WTC11 (cell line): ENCODE measurements at regions not wholly inside any gene's neighbourhood (a gene's known extent, or its start where the extent isn't known, plus 50 kb on each side); places are given as distances from the start of the nearest gene placed in this dataset.

Experiments
- CBFB ChIP-seq: sonication (generic); formaldehyde crosslinking; IDR thresholded peaks from 2 replicates; pipeline ENCODE4 v1.8.1; 2022; ENCODE audit warnings: mild to moderate bottlenecking, low read depth, missing genetic modification reagents
- ELF4 ChIP-seq: sonication (generic); formaldehyde crosslinking; IDR thresholded peaks from 2 replicates; pipeline ENCODE4 v1.8.1; 2022; ENCODE audit warnings: low read depth, mild to moderate bottlenecking, moderate library complexity, missing genetic modification reagents
- ETV6 ChIP-seq: sonication (generic); formaldehyde crosslinking; IDR thresholded peaks from 2 replicates; pipeline ENCODE4 v1.8.1; 2022; ENCODE audit warnings: mild to moderate bottlenecking, missing genetic modification reagents
- FOXK1 ChIP-seq: sonication (generic); formaldehyde crosslinking; IDR thresholded peaks from 2 replicates; pipeline ENCODE4 v1.8.0; 2022; ENCODE audit warnings: mild to moderate bottlenecking, moderate library complexity, missing genetic modification reagents
- FOXP1 ChIP-seq: sonication (generic); formaldehyde crosslinking; IDR thresholded peaks from 2 replicates; pipeline ENCODE4 v1.8.0; 2022; ENCODE audit warnings: missing genetic modification reagents, mild to moderate bottlenecking, moderate library complexity, borderline replicate concordance
- NFYB ChIP-seq: sonication (generic); formaldehyde crosslinking; conservative IDR thresholded peaks from 2 replicates; pipeline ENCODE4 v1.8.0; 2022; ENCODE audit warnings: low read depth, missing genetic modification reagents
- TF ChIP-seq, protein P1 (sequence below): sonication (generic); formaldehyde crosslinking; conservative IDR thresholded peaks from 2 replicates; pipeline ENCODE4 v1.8.1; 2022; ENCODE audit warnings: mild to moderate bottlenecking, missing genetic modification reagents
- TF ChIP-seq, protein P2 (sequence below): fragments of 200-600 bp; IDR thresholded peaks from 2 replicates; pipeline ENCODE4 v1.8.0; 2022; ENCODE audit warnings: antibody characterized with exemption
- TF ChIP-seq, protein P3 (sequence below): fragments of 250-450 bp; sonication (Bioruptor Pico); IDR thresholded peaks from 2 replicates; pipeline ENCODE4 v1.9.0; 2021; ENCODE audit warnings: moderate library complexity, mild to moderate bottlenecking, inconsistent platforms, borderline replicate concordance
- TF ChIP-seq, protein P4 (sequence below): sonication (generic); formaldehyde crosslinking; IDR thresholded peaks from 2 replicates; pipeline ENCODE4 v1.8.0; 2023; ENCODE audit warnings: missing genetic modification reagents

DNA sequence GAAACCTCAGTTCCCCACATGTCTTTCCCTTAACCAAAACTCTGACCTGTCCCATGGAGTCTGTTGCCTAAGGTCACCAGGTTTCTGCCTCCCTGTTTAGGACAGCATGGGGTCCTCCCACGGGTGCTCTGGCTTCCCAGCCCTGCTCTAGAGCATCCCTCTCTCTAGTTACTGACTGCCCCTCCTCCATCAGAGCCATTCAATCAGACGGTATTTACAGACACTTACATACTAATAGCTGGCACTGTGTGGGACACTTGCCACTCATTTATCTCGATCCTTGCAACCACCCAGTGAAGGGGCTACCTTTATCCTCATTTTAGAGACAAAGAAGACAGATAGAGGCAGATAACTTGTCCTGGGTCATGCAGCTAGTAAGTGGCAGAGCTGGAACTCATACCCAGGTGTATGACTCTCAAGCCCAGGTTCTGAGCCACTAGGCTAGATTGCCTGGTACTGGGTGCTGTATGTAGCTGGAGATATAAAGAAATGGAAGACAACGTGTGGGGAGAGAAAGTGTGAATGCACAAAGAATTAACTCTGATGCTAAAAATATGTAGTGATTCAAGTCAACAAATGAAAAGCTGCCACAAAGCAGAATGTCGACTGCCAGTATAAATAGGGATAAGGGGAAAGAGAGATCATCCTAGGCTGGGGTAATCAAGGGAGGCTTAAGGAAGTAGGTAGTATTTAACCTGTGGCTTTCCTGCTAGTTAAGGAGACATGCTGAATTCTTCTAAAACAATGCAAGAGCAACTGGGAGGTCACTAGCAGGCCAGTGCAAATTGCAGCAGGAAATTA, 52.5 kb upstream of the PDE8B start:
- TF ChIP-seq CBFB (CRISPR knock-in tag) (no peak), NFYB (CRISPR knock-in tag) (no peak), FOXP1 (CRISPR knock-in tag) (no peak), ELF4 (no peak), FOXK1 (no peak), ETV6 (no peak)
- TF ChIP-seq, protein P1, sequence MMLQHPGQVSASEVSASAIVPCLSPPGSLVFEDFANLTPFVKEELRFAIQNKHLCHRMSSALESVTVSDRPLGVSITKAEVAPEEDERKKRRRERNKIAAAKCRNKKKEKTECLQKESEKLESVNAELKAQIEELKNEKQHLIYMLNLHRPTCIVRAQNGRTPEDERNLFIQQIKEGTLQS (CRISPR knock-in tag): no peak
- TF ChIP-seq, protein P2, sequence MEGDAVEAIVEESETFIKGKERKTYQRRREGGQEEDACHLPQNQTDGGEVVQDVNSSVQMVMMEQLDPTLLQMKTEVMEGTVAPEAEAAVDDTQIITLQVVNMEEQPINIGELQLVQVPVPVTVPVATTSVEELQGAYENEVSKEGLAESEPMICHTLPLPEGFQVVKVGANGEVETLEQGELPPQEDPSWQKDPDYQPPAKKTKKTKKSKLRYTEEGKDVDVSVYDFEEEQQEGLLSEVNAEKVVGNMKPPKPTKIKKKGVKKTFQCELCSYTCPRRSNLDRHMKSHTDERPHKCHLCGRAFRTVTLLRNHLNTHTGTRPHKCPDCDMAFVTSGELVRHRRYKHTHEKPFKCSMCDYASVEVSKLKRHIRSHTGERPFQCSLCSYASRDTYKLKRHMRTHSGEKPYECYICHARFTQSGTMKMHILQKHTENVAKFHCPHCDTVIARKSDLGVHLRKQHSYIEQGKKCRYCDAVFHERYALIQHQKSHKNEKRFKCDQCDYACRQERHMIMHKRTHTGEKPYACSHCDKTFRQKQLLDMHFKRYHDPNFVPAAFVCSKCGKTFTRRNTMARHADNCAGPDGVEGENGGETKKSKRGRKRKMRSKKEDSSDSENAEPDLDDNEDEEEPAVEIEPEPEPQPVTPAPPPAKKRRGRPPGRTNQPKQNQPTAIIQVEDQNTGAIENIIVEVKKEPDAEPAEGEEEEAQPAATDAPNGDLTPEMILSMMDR: no peak
- TF ChIP-seq, protein P3, sequence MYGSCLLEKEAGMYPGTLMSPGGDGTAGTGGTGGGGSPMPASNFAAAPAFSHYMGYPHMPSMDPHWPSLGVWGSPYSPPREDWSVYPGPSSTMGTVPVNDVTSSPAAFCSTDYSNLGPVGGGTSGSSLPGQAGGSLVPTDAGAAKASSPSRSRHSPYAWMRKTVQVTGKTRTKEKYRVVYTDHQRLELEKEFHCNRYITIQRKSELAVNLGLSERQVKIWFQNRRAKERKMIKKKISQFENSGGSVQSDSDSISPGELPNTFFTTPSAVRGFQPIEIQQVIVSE (CRISPR knock-in tag): no peak
- TF ChIP-seq, protein P4, sequence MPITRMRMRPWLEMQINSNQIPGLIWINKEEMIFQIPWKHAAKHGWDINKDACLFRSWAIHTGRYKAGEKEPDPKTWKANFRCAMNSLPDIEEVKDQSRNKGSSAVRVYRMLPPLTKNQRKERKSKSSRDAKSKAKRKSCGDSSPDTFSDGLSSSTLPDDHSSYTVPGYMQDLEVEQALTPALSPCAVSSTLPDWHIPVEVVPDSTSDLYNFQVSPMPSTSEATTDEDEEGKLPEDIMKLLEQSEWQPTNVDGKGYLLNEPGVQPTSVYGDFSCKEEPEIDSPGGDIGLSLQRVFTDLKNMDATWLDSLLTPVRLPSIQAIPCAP (CRISPR knock-in tag): no peak
